Caco-2 (cell line): ENCODE measurements at regions not wholly inside any gene's neighbourhood (a gene's known extent, or its start where the extent isn't known, plus 50 kb on each side); places are given as distances from the start of the nearest gene placed in this dataset.

Experiments
- BruUV-seq: library from RNA; stranded (reverse); fragments of 400-500 nt; replicated peaks from 2 replicates; lab custom pipeline; 2021; lab: Mats Ljungman, UMichigan
- CTCF ChIA-PET: fragments of 300-600 bp; sonication (Branson Sonifier 250); formaldehyde crosslinking; loops from one replicate; lab custom pipeline; 2022; ENCODE audit warnings: antibody characterized with exemption; lab: Charles Lee
- POLR2A ChIA-PET: fragments of 300-600 bp; sonication (Branson Sonifier 250); formaldehyde crosslinking; loops from one replicate; lab custom pipeline; 2022; ENCODE audit warnings: antibody characterized with exemption; lab: Charles Lee
- DNase-seq, 2 experiments: peaks; one replicate each; pipeline versions ENCODE4 v3.0.0 to v3.0.0-alpha.2; 2020 to 2022
- H3K27me3 ChIP-seq: replicated peaks from 2 replicates; pipeline ENCODE4 v1.6.0; 2011; ENCODE audit warnings: low read length; ENCODE audit not compliant: control insufficient read depth, insufficient read depth
- H3K36me3 ChIP-seq: 2 replicates; pipeline ENCODE4 v1.5.1; 2011; ENCODE audit warnings: low read length; ENCODE audit not compliant: control insufficient read depth, insufficient read depth
- H3K4me1 ChIP-seq: fragments of 250-450 bp; sonication (Bioruptor Pico); 2 replicates; pipeline ENCODE4 v1.5.1; 2020; ENCODE audit warnings: mild to moderate bottlenecking
- H3K4me3 ChIP-seq: 2 replicates; pipeline ENCODE4 v1.5.1; 2011; ENCODE audit warnings: low read depth, mild to moderate bottlenecking, control low read depth, low read length
- H3K9me3 ChIP-seq: fragments of 250-450 bp; sonication (Bioruptor Pico); 2 replicates; pipeline ENCODE4 v1.5.1; 2020; ENCODE audit warnings: mild to moderate bottlenecking, moderate library complexity
- H3K27ac Mint-ChIP-seq: one replicate; pipeline ENCODE4 v1.8.0; 2022; ENCODE audit warnings: mixed read lengths; ENCODE audit not compliant: unreplicated experiment
- H3K27me3 Mint-ChIP-seq: one replicate; pipeline ENCODE4 v1.8.0; 2022; ENCODE audit warnings: mixed read lengths; ENCODE audit not compliant: insufficient read depth, unreplicated experiment
- H3K36me3 Mint-ChIP-seq: one replicate; pipeline ENCODE4 v1.8.0; 2022; ENCODE audit warnings: mild to moderate bottlenecking, mixed read lengths; ENCODE audit not compliant: insufficient read depth, unreplicated experiment
- H3K4me1 Mint-ChIP-seq: one replicate; pipeline ENCODE4 v1.8.0; 2022; ENCODE audit warnings: low read depth, mixed read lengths; ENCODE audit not compliant: unreplicated experiment
- H3K4me3 Mint-ChIP-seq: one replicate; pipeline ENCODE4 v1.8.0; 2022; ENCODE audit warnings: mild to moderate bottlenecking, moderate library complexity, mixed read lengths; ENCODE audit not compliant: unreplicated experiment
- H3K9me3 Mint-ChIP-seq: one replicate; pipeline ENCODE4 v1.8.0; 2022; ENCODE audit warnings: mixed read lengths; ENCODE audit not compliant: unreplicated experiment
- CTCF ChIP-seq, 2 experiments: fragments of 200-600 bp in 1 of 2; IDR thresholded peaks; 1 replicate in 1 of 2; 2 replicates in 1 of 2; pipeline versions ENCODE4 v1.5.1 to v1.8.0; 2011 to 2022; ENCODE audit warnings: antibody characterized with exemption in 1 of 2, control low read depth in 1 of 2, inconsistent platforms in 1 of 2, low read depth in 1 of 2, low read length in 1 of 2, mild to moderate bottlenecking in 1 of 2, moderate library complexity in 1 of 2; ENCODE audit not compliant: insufficient read depth in 1 of 2, severe bottlenecking in 1 of 2, unreplicated experiment in 1 of 2
- intact Hi-C: fragments of 100-400 bp; cut with micrococcal nuclease; formaldehyde crosslinking; loops from one replicate; pipeline ENCODE4 v1.10.0; 2022; ENCODE audit not compliant: unreplicated experiment

GRCh38 chr2:234322766-234323465 is 174.0 kb downstream of the ARL4C start:
- intact Hi-C loops, result no loop called here
- no peaks in the 10 kb centered on the region for H3K36me3 ChIP-seq
- TF ChIP-seq CTCF (IDR thresholded peaks at IDR 0.05; ENCODE audit: insufficient read depth in 1 of 2, low read depth in 1 of 2, low read length in 1 of 2, severe bottlenecking in 1 of 2, unreplicated experiment in 1 of 2), result no peak

GRCh38 chr2:234320066-234320465 is 176.8 kb downstream of the ARL4C start:
- H3K27ac Mint-ChIP-seq, result no peak overlapping the region
- peaks cover 9% of the 10 kb centered on the region for H3K9me3 Mint-ChIP-seq

More at GRCh38 chr2:234322766-234323465, 174.0 kb downstream of the ARL4C start:
- ChIA-PET POLR2A (no interaction called here), CTCF (no interaction called here)
- Histone ChIP-seq H3K4me1 (no peaks in the 10 kb centered on the region), H3K4me3 (no peak overlapping the region), H3K27me3 (no peaks in the 10 kb centered on the region), H3K9me3 (no peaks in the 10 kb centered on the region)
- H3K4me1 Mint-ChIP-seq, result no peaks in the 10 kb centered on the region
- H3K36me3 Mint-ChIP-seq, result no peaks in the 10 kb centered on the region
- no peak overlapping the region for H3K27ac Mint-ChIP-seq
- peaks cover 2% of the 10 kb centered on the region for H3K9me3 Mint-ChIP-seq
- no TSS peak for BruUV-seq
- H3K27me3 Mint-ChIP-seq, result no peaks in the 10 kb centered on the region
- DNase-seq, result no peak
- no peak overlapping the region for H3K4me3 Mint-ChIP-seq

GRCh38 chr2:234318361-234318760 is 178.5 kb downstream of the ARL4C start:
- BruUV-seq, result no TSS peak
- ChIA-PET POLR2A (no interaction called here), CTCF (no interaction called here)
- intact Hi-C loops, result no loop called here
- no peaks in the 10 kb centered on the region for H3K36me3 ChIP-seq
- H3K4me3 ChIP-seq, result no peak overlapping the region
- DNase-seq, result no peak
- no peaks in the 10 kb centered on the region for H3K4me1 Mint-ChIP-seq
- H3K27ac Mint-ChIP-seq, result no peak overlapping the region
- no peaks in the 10 kb centered on the region for H3K27me3 ChIP-seq
- no peaks in the 10 kb centered on the region for H3K27me3 Mint-ChIP-seq
- no peaks in the 10 kb centered on the region for H3K4me1 ChIP-seq
- no peaks in the 10 kb centered on the region for H3K9me3 ChIP-seq
- H3K36me3 Mint-ChIP-seq, result no peaks in the 10 kb centered on the region
- H3K4me3 Mint-ChIP-seq, result no peak overlapping the region
- no peak for TF ChIP-seq CTCF (IDR thresholded peaks at IDR 0.05; ENCODE audit: insufficient read depth in 1 of 2, low read depth in 1 of 2, low read length in 1 of 2, severe bottlenecking in 1 of 2, unreplicated experiment in 1 of 2)
- peaks cover 9% of the 10 kb centered on the region for H3K9me3 Mint-ChIP-seq

More at GRCh38 chr2:234320066-234320465, 176.8 kb downstream of the ARL4C start:
- intact Hi-C loops, result no loop called here
- no peaks in the 10 kb centered on the region for H3K36me3 ChIP-seq
- H3K4me3 ChIP-seq, result no peak overlapping the region
- DNase-seq, result no peak
- H3K4me3 Mint-ChIP-seq, result no peak overlapping the region
- ChIA-PET POLR2A (interaction anchor here (0.5 kb wide), 1 partner anchor 176 kb away, joined by 3 read pairs; no protein-coding TSS in a partner anchor), CTCF (no interaction called here)
- H3K27me3 Mint-ChIP-seq, result no peaks in the 10 kb centered on the region
- no peaks in the 10 kb centered on the region for H3K4me1 ChIP-seq
- BruUV-seq, result no TSS peak
- no peaks in the 10 kb centered on the region for H3K4me1 Mint-ChIP-seq
- no peaks in the 10 kb centered on the region for H3K27me3 ChIP-seq
- no peaks in the 10 kb centered on the region for H3K36me3 Mint-ChIP-seq
- no peaks in the 10 kb centered on the region for H3K9me3 ChIP-seq
- TF ChIP-seq CTCF (IDR thresholded peaks at IDR 0.05; ENCODE audit: insufficient read depth in 1 of 2, low read depth in 1 of 2, low read length in 1 of 2, severe bottlenecking in 1 of 2, unreplicated experiment in 1 of 2), result no peak
